Activated CD4-positive, alpha-beta memory T cell treated with anti-CD3 and anti-CD28 coated beads for 36 hours (primary cell): ENCODE measurements at regions not wholly inside any gene's neighbourhood (a gene's known extent, or its start where the extent isn't known, plus 50 kb on each side); places are given as distances from the start of the nearest gene placed in this dataset.

ENCODE experiments used
- CTCF ChIA-PET: fragments of 350-600 bp; sonication (Branson Sonifier 250); formaldehyde crosslinking; loops from one replicate; lab custom pipeline; 2021; ENCODE audit warnings: antibody characterized with exemption, inconsistent platforms; lab: Charles Lee
- POLR2A ChIA-PET: fragments of 350-600 bp; sonication (Branson Sonifier 250); formaldehyde crosslinking; loops from one replicate; lab custom pipeline; 2021; ENCODE audit warnings: antibody characterized with exemption; lab: Charles Lee
- DNase-seq: peaks from one replicate; pipeline ENCODE4 v3.0.0-alpha.2; 2020
- H3K27ac Mint-ChIP-seq: one replicate; pipeline ENCODE4 v1.8.0; 2021; ENCODE audit warnings: mixed read lengths
- H3K27me3 Mint-ChIP-seq: one replicate; pipeline ENCODE4 v1.8.0; 2021; ENCODE audit warnings: mixed read lengths
- H3K36me3 Mint-ChIP-seq: one replicate; pipeline ENCODE4 v1.8.0; 2021; ENCODE audit warnings: mixed read lengths
- H3K4me1 Mint-ChIP-seq: one replicate; pipeline ENCODE4 v1.8.0; 2021; ENCODE audit warnings: low read depth, mixed read lengths
- H3K4me3 Mint-ChIP-seq: one replicate; pipeline ENCODE4 v1.8.0; 2021; ENCODE audit warnings: mild to moderate bottlenecking, mixed read lengths
- H3K9me3 Mint-ChIP-seq: one replicate; pipeline ENCODE4 v1.8.0; 2021; ENCODE audit warnings: mixed read lengths
- intact Hi-C: fragments of 100-400 bp; cut with micrococcal nuclease; formaldehyde crosslinking; loops from one replicate; pipeline ENCODE4 v1.15.1; 2023

- Mint-ChIP-seq H3K36me3 (no peaks in the 10 kb centered on the region), H3K4me1 (no peaks in the 10 kb centered on the region), H3K9me3 (peaks cover 12% of the 10 kb centered on the region), H3K4me3 (no peak overlapping the region), H3K27me3 (no peaks in the 10 kb centered on the region), H3K27ac (no peak overlapping the region)
- intact Hi-C loops: no loop called here
- no peak for DNase-seq
- ChIA-PET POLR2A (no interaction called here), CTCF (no interaction called here)
Observed at GRCh38 chr14:84006643-84007155, 1523.2 kb upstream of the FLRT2 start.

GRCh38 chr14:84013424-84013823, 1516.5 kb upstream of the FLRT2 start:
- Mint-ChIP-seq H3K27me3 (no peaks in the 10 kb centered on the region), H3K4me3 (no peak overlapping the region), H3K27ac (no peak overlapping the region), H3K4me1 (no peaks in the 10 kb centered on the region), H3K36me3 (no peaks in the 10 kb centered on the region), H3K9me3 (peaks cover 11% of the 10 kb centered on the region)
- intact Hi-C loops: no loop called here
- DNase-seq: no peak
- POLR2A ChIA-PET: no interaction called here
- CTCF ChIA-PET: no interaction called here

- H3K4me1 Mint-ChIP-seq: no peaks in the 10 kb centered on the region
- peaks cover 24% of the 10 kb centered on the region for H3K9me3 Mint-ChIP-seq
- intact Hi-C loops: no loop called here
- DNase-seq: no peak
- H3K4me3 Mint-ChIP-seq: no peak overlapping the region
- no peaks in the 10 kb centered on the region for H3K27me3 Mint-ChIP-seq
- ChIA-PET CTCF (no interaction called here), POLR2A (no interaction called here)
- H3K36me3 Mint-ChIP-seq: no peaks in the 10 kb centered on the region
- H3K27ac Mint-ChIP-seq: no peak overlapping the region
Observed at GRCh38 chr14:84017495-84017894, 1512.4 kb upstream of the FLRT2 start.

GRCh38 chr14:84021433-84021832, 1508.5 kb upstream of the FLRT2 start:
- peaks cover 17% of the 10 kb centered on the region for H3K9me3 Mint-ChIP-seq
- intact Hi-C loops: no loop called here

GRCh38 chr14:84024231-84024820, 1505.6 kb upstream of the FLRT2 start:
- no peaks in the 10 kb centered on the region for H3K4me1 Mint-ChIP-seq
- no peaks in the 10 kb centered on the region for H3K36me3 Mint-ChIP-seq
- CTCF ChIA-PET: no interaction called here
- intact Hi-C loops: no loop called here
- no peaks in the 10 kb centered on the region for H3K27me3 Mint-ChIP-seq
- DNase-seq: no peak
- peaks cover 15% of the 10 kb centered on the region for H3K9me3 Mint-ChIP-seq
- POLR2A ChIA-PET: no interaction called here
- no peak overlapping the region for H3K4me3 Mint-ChIP-seq
- H3K27ac Mint-ChIP-seq: no peak overlapping the region

More at GRCh38 chr14:84021433-84021832, 1508.5 kb upstream of the FLRT2 start:
- DNase-seq: no peak
- CTCF ChIA-PET: no interaction called here
- Mint-ChIP-seq H3K27me3 (no peaks in the 10 kb centered on the region), H3K4me3 (no peak overlapping the region), H3K4me1 (no peaks in the 10 kb centered on the region), H3K27ac (no peak overlapping the region), H3K36me3 (no peaks in the 10 kb centered on the region)
- POLR2A ChIA-PET: no interaction called here

- H3K27ac Mint-ChIP-seq: no peak overlapping the region
- ChIA-PET POLR2A (no interaction called here), CTCF (no interaction called here)
- intact Hi-C loops: no loop called here
- peaks cover 12% of the 10 kb centered on the region for H3K9me3 Mint-ChIP-seq
- no peaks in the 10 kb centered on the region for H3K27me3 Mint-ChIP-seq
- DNase-seq: no peak
- H3K4me3 Mint-ChIP-seq: no peak overlapping the region
- H3K4me1 Mint-ChIP-seq: no peaks in the 10 kb centered on the region
- no peaks in the 10 kb centered on the region for H3K36me3 Mint-ChIP-seq
Observed at GRCh38 chr14:84025106-84026012, 1504.6 kb upstream of the FLRT2 start.

- intact Hi-C loops: no loop called here
- DNase-seq: no peak
- H3K4me1 Mint-ChIP-seq: no peaks in the 10 kb centered on the region
- no peak overlapping the region for H3K4me3 Mint-ChIP-seq
- ChIA-PET CTCF (no interaction called here), POLR2A (no interaction called here)
- no peak overlapping the region for H3K27ac Mint-ChIP-seq
- no peaks in the 10 kb centered on the region for H3K36me3 Mint-ChIP-seq
- H3K9me3 Mint-ChIP-seq: peaks cover 3% of the 10 kb centered on the region
- H3K27me3 Mint-ChIP-seq: no peaks in the 10 kb centered on the region
Observed at GRCh38 chr14:84027351-84027750, 1502.6 kb upstream of the FLRT2 start.

- no peak for DNase-seq
- no peaks in the 10 kb centered on the region for H3K27me3 Mint-ChIP-seq
- ChIA-PET POLR2A (no interaction called here), CTCF (no interaction called here)
- H3K4me3 Mint-ChIP-seq: no peak overlapping the region
- no peak overlapping the region for H3K27ac Mint-ChIP-seq
- H3K36me3 Mint-ChIP-seq: no peaks in the 10 kb centered on the region
- no peaks in the 10 kb centered on the region for H3K4me1 Mint-ChIP-seq
- H3K9me3 Mint-ChIP-seq: no peaks in the 10 kb centered on the region
- intact Hi-C loops: no loop called here
Observed at GRCh38 chr14:84028080-84028604, 1501.8 kb upstream of the FLRT2 start.

- Mint-ChIP-seq H3K4me3 (no peak overlapping the region), H3K9me3 (no peaks in the 10 kb centered on the region), H3K4me1 (no peaks in the 10 kb centered on the region), H3K27me3 (no peaks in the 10 kb centered on the region), H3K27ac (no peak overlapping the region), H3K36me3 (no peaks in the 10 kb centered on the region)
- ChIA-PET CTCF (no interaction called here), POLR2A (no interaction called here)
- DNase-seq: no peak
- intact Hi-C loops: no loop called here
Observed at GRCh38 chr14:84029246-84029645, 1500.7 kb upstream of the FLRT2 start.

- ChIA-PET POLR2A (no interaction called here), CTCF (no interaction called here)
- Mint-ChIP-seq H3K4me1 (no peaks in the 10 kb centered on the region), H3K36me3 (no peaks in the 10 kb centered on the region), H3K4me3 (no peak overlapping the region), H3K9me3 (no peaks in the 10 kb centered on the region), H3K27ac (no peak overlapping the region), H3K27me3 (no peaks in the 10 kb centered on the region)
- intact Hi-C loops: no loop called here
- no peak for DNase-seq
Observed at GRCh38 chr14:84029720-84030119, 1500.2 kb upstream of the FLRT2 start.

- H3K36me3 Mint-ChIP-seq: no peaks in the 10 kb centered on the region
- peaks cover 19% of the 10 kb centered on the region for H3K9me3 Mint-ChIP-seq
- POLR2A ChIA-PET: no interaction called here
- H3K27ac Mint-ChIP-seq: no peak overlapping the region
- no peak for DNase-seq
- no peaks in the 10 kb centered on the region for H3K27me3 Mint-ChIP-seq
- no peak overlapping the region for H3K4me3 Mint-ChIP-seq
- no peaks in the 10 kb centered on the region for H3K4me1 Mint-ChIP-seq
- intact Hi-C loops: no loop called here
- CTCF ChIA-PET: no interaction called here
Observed at GRCh38 chr14:84036840-84037239, 1493.1 kb upstream of the FLRT2 start.

GRCh38 chr14:84037593-84037992, 1492.4 kb upstream of the FLRT2 start:
- H3K9me3 Mint-ChIP-seq: peaks cover 26% of the 10 kb centered on the region
- CTCF ChIA-PET: no interaction called here
- intact Hi-C loops: no loop called here
- no peaks in the 10 kb centered on the region for H3K27me3 Mint-ChIP-seq
- H3K4me1 Mint-ChIP-seq: no peaks in the 10 kb centered on the region
- H3K27ac Mint-ChIP-seq: no peak overlapping the region
- H3K4me3 Mint-ChIP-seq: no peak overlapping the region
- H3K36me3 Mint-ChIP-seq: no peaks in the 10 kb centered on the region
- POLR2A ChIA-PET: interaction anchor here (0.6 kb wide), 1 partner anchor 1921 kb away, joined by 3 read pairs; no protein-coding TSS in a partner anchor
- no peak for DNase-seq
